HG03558 (cell line): ENCODE measurements at regions not wholly inside any gene's neighbourhood (a gene's known extent, or its start where the extent isn't known, plus 50 kb on each side); places are given as distances from the start of the nearest gene placed in this dataset.
"Not testable (repeated sequence)": the region's sequence is repeated elsewhere in the genome, so short reads cannot be mapped to it uniquely, and the experiment has no call there.

ENCODE experiments used
- ATAC-seq: cut with Tn5 transposase; IDR thresholded peaks from one replicate; pipeline ENCODE4 v1.9.1; 2021; ENCODE audit warnings: moderate number of reproducible peaks; ENCODE audit not compliant: unreplicated experiment; ENCODE audit errors: extremely low read depth

DNA sequence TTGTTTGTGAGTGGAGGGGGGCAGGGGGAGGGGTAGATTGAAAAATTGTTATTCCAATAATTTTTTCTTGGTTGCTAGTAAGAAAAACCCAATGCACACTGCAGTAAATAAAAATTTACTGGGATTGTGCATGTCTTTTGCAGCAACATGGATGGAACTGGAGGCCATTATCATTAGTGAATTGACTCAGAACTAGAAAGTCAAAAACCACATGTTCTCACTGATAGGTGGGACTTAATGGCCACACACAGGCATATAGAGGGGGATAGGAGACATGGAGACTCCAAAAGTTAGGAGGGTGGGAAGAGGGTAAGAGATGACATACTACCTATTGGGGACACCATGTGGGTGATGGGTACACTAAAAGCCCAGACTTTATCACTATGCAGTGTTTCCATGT is 67.2 kb downstream of the BUB3 start:
- ATAC-seq, result no peak

GRCh38 chr10:123222832-123223231 is 68.6 kb downstream of the BUB3 start:
- ATAC-seq, result no peak

DNA sequence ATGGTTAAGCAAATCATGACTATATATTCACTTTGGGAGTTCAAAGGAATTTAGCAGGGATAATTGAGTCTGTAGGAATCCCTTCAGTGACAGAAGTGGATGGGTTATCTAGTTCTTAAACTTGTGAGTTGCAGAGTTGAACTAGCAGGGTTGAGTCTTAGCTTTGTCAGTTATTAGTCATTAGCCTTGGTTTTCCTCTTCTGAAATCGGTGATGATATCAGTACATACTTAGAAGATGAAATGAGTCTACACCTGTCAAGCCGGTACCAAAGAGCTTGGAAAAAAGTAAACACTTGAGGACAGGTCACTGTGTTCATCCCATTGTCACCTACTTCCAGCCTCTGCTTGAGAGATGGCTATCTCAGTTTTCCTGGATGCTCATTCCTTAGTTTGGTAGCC is 73.5 kb downstream of the BUB3 start:
- ATAC-seq, result no peak

DNA sequence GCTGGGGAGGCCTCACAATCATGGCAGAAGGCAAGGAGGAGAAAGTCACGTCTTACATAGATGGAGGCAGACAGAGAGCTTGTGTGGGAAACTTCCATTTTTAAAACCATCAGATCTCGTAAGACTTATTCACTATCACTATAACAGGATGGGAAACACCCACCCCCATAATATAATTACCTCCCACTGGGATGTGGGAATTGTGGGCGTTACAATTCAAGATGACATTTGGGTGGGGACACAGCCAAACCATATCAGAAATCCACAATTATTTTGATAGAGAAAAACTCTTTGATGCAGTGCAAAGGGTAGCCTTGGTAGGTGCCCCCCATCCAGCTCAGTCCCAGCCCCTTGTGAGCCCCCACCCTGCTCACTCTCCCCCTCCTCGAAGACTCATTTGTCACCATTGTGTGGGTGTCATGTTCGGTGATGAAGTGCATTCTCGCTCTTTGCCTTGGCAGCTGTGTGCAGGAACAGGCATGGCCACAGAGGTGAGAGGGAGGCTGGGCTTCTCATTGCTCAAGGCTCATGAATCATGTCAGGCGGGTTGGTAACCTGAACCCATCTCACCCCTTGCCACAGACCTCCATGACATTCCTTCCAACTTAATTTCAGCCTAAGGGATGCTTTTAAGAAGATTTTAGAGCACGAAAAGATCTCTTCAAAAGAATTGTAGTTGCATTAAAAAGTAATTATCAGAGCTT is 75.9 kb downstream of the BUB3 start:
- no peak for ATAC-seq

GRCh38 chr10:123232879-123233278 is 78.7 kb downstream of the BUB3 start:
- not testable (repeated sequence) for ATAC-seq

GRCh38 chr10:123235014-123235413 is 80.8 kb downstream of the BUB3 start:
- ATAC-seq, result not testable (repeated sequence)

- ATAC-seq, result no peak
These were observed 81.9 kb downstream of the BUB3 start for GRCh38 chr10:123236126-123236525.

DNA sequence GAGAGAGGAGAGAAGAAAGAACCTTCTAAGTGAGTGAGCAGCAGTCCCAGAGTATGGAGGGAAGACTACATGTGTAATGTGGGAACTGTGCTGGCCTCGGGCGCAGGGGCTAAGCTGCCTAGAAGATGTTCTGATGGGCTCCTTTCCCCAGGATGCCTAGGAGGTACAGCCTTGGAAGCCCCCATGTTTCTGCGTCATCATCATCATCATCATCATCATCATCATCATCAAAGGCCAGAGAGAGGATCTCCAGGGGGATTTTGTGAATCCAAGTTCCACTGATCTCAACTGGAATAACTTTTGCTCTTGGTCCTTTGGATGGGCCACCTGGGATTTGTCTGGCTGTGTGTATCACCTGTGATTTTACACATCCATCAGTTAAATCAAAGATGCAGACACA is 86.0 kb downstream of the BUB3 start:
- ATAC-seq, result no peak

- no peak for ATAC-seq
These were observed 86.6 kb downstream of the BUB3 start for GRCh38 chr10:123240776-123241175.

DNA sequence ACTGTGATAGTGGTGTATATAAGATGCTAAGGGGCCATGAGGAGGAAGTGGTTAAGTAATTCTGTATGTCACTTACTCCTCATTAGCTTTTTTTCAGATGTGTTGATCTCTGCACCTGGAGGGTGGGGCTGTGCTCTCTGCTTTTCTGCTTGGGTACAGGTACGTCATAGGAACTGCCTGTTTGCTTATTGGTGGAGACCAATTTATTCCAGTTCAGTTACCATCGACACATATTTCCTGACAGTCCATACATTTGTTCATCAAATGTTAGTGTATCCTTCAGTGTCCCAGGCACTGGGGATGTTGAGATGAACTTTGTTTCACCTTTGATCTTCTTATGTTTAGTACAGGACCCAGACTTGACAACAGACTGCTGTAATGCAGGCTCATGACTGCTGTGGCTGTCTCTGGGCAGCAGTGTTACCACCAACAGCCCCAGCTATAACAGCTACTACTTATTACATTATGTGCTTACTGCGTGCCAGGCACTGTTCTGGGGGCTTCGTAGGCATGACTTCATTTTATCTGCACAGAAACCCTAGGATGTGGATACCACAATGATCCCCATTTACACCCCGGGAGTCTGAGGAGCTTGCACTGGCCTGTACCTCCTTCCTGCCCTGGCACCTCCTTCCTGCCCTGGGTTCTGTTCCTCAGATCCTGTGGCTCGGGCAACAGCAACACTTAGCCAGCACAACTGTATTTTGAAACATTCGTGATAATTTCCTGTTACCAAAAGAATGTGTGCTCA is 87.4 kb downstream of the BUB3 start:
- peak; percentile 75 for ATAC-seq

- no peak for ATAC-seq
These were observed 90.5 kb downstream of the BUB3 start for GRCh38 chr10:123244747-123245146.

GRCh38 chr10:123245264-123245663 is 91.1 kb downstream of the BUB3 start:
- no peak for ATAC-seq

GRCh38 chr10:123249894-123250293 is 95.7 kb downstream of the BUB3 start:
- ATAC-seq, result no peak

GRCh38 chr10:123250640-123251039 is 96.4 kb downstream of the BUB3 start:
- no peak for ATAC-seq

- no peak for ATAC-seq
These were observed 98.6 kb downstream of the BUB3 start for GRCh38 chr10:123252779-123253178.

GRCh38 chr10:123254343-123254742 is 100.1 kb downstream of the BUB3 start:
- ATAC-seq, result not testable (repeated sequence)

DNA sequence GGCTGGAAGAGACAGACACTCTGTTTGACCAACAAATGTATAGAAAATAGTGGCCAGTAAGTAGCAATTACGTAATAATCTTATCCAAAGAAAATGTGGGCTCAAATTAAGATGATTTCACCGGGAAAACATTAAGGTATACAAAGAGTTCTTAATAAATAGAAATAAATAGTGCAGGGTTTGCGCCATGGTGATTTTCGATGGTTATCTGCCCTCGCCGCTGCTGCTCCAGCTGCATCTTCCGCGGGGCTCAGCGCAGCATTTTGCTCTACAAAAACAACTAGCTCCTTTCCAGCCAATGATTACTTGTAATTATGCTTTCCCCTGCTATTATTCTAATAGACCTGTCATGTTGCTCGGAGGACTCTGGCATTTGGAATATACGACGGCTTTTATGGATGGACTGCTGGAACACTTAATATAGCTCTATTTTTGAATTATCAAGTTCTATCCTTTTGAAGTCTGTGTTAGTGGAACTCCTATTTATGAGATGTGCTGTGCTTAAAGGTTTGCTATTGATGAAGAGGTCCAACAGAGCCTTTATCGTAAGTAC is 103.8 kb downstream of the BUB3 start:
- no peak for ATAC-seq

DNA sequence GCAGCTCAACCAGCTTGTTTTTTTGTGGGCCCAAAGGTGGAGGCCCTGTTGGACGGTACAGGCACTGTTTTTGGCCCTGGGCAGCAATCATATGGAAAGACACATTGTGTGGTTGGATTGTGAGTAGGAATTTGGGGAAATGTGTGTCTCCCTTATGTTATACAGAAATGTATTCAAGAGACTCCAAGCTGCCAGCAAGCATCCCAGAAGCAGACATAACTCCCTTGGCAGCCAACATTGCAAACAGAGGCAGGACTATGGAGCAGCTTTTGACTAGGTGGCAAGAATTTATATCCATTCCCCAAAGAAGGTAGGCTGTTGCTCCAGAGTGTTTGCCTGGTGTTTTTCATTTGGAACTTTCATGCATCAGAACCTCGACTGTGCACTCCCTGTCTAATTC is 104.9 kb downstream of the BUB3 start:
- no peak for ATAC-seq

- no peak for ATAC-seq
These were observed 105.6 kb downstream of the BUB3 start for GRCh38 chr10:123259791-123260190.

- ATAC-seq, result no peak
These were observed 108.3 kb downstream of the BUB3 start for GRCh38 chr10:123262456-123262855.

GRCh38 chr10:123266971-123267370 is 112.8 kb downstream of the BUB3 start:
- no peak for ATAC-seq
